ENCODE measurements at regions not wholly inside any gene's neighbourhood (a gene's known extent, or its start where the extent isn't known, plus 50 kb on each side); places are given as distances from the start of the nearest gene placed in this dataset.

- no peak for TF ChIP-seq CTCF (IDR thresholded peaks at IDR 0.05; ENCODE audit: control insufficient read depth, extremely low read depth, insufficient read depth)
- H3K4me3 ChIP-seq (ENCODE audit: low read depth, low read length): no peak overlapping the region
- no peak for DNase-seq (ENCODE audit: low read depth)
Measured at GRCh38 chr4:178068136-178068535, 625.9 kb upstream of the AGA start.

GRCh38 chr4:178070163-178070562 is 627.9 kb upstream of the AGA start:
- H3K4me3 ChIP-seq (ENCODE audit: low read depth, low read length): no peak overlapping the region
- TF ChIP-seq CTCF (IDR thresholded peaks at IDR 0.05; ENCODE audit: control insufficient read depth, extremely low read depth, insufficient read depth): no peak
- DNase-seq (ENCODE audit: low read depth): no peak

- no peak overlapping the region for H3K4me3 ChIP-seq (ENCODE audit: low read depth, low read length)
- TF ChIP-seq CTCF (IDR thresholded peaks at IDR 0.05; ENCODE audit: control insufficient read depth, extremely low read depth, insufficient read depth): no peak
- no peak for DNase-seq (ENCODE audit: low read depth)
Measured at GRCh38 chr4:178080312-178080711, 638.1 kb upstream of the AGA start.

GRCh38 chr4:178081176-178081575 is 638.9 kb upstream of the AGA start:
- TF ChIP-seq CTCF (IDR thresholded peaks at IDR 0.05; ENCODE audit: control insufficient read depth, extremely low read depth, insufficient read depth): no peak
- DNase-seq (ENCODE audit: low read depth): no peak
- H3K4me3 ChIP-seq (ENCODE audit: low read depth, low read length): no peak overlapping the region

GRCh38 chr4:178081896-178082295 is 639.7 kb upstream of the AGA start:
- no peak overlapping the region for H3K4me3 ChIP-seq (ENCODE audit: low read depth, low read length)
- DNase-seq (ENCODE audit: low read depth): no peak
- TF ChIP-seq CTCF (IDR thresholded peaks at IDR 0.05; ENCODE audit: control insufficient read depth, extremely low read depth, insufficient read depth): no peak

GRCh38 chr4:178082906-178083305 is 640.7 kb upstream of the AGA start:
- DNase-seq (ENCODE audit: low read depth): no peak
- no peak overlapping the region for H3K4me3 ChIP-seq (ENCODE audit: low read depth, low read length)
- TF ChIP-seq CTCF (IDR thresholded peaks at IDR 0.05; ENCODE audit: control insufficient read depth, extremely low read depth, insufficient read depth): no peak

GRCh38 chr4:178083968-178084367 is 641.7 kb upstream of the AGA start:
- TF ChIP-seq CTCF (IDR thresholded peaks at IDR 0.05; ENCODE audit: control insufficient read depth, extremely low read depth, insufficient read depth): no peak
- H3K4me3 ChIP-seq (ENCODE audit: low read depth, low read length): no peak overlapping the region
- no peak for DNase-seq (ENCODE audit: low read depth)

Data from LNCaP clone FGC (cell line).